Endothelial cell of umbilical vein (primary cell): ENCODE measurements at regions not wholly inside any gene's neighbourhood (a gene's known extent, or its start where the extent isn't known, plus 50 kb on each side); places are given as distances from the start of the nearest gene placed in this dataset.

Source experiments
- POLR2AphosphoS5 ChIP-seq: IDR thresholded peaks from 2 replicates; pipeline ENCODE4 v1.6.1; 2012; ENCODE audit warnings: low read depth, mild to moderate bottlenecking, control low read depth, low read length, moderate library complexity; ENCODE audit not compliant: insufficient read depth
- TF ChIP-seq, protein P1 (sequence below), 2 donors: IDR thresholded peaks; 1 replicate in 1 of 2; 2 replicates in 1 of 2; pipeline ENCODE4 v1.5.1; 2011; ENCODE audit warnings: low read length in 2 of 2, mild to moderate bottlenecking in 2 of 2, moderate library complexity in 2 of 2, control low read depth in 1 of 2, inconsistent platforms in 1 of 2, low read depth in 1 of 2; ENCODE audit not compliant: insufficient read depth in 1 of 2; ENCODE audit errors: extremely low read depth in 1 of 2
- TF ChIP-seq, protein P2 (sequence below): IDR thresholded peaks from 2 replicates; pipeline ENCODE4 v1.6.1; 2011; ENCODE audit not compliant: insufficient read depth, insufficient read length

DNA sequence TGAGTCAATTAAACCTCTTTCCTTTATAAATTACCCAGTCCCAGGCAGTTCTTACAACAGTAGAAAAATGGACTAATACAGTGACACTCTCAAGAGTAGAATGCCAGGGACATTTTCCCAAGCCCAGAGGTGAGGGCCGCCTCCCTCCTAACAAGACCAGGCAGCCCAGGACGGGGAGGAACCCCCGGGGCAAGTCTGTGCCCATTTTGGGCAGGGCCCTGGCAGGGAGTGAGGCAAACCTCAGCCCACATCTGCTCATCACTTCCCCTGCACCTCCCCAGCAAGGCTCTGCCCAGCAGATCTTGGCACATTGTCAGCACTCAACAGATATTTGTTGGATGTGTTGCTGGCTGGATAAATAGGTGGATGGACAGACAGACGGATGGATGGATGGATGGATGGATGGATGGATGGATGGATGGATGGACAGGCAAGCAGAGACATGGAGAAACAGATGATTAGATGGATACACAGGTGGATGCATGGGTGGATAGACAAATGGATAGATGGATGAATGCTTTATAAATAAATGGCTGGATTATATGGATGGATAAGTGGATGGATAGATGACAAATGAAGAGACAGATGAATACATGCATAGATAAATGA is 271.3 kb downstream of the PARN start:
- TF ChIP-seq, protein P1, sequence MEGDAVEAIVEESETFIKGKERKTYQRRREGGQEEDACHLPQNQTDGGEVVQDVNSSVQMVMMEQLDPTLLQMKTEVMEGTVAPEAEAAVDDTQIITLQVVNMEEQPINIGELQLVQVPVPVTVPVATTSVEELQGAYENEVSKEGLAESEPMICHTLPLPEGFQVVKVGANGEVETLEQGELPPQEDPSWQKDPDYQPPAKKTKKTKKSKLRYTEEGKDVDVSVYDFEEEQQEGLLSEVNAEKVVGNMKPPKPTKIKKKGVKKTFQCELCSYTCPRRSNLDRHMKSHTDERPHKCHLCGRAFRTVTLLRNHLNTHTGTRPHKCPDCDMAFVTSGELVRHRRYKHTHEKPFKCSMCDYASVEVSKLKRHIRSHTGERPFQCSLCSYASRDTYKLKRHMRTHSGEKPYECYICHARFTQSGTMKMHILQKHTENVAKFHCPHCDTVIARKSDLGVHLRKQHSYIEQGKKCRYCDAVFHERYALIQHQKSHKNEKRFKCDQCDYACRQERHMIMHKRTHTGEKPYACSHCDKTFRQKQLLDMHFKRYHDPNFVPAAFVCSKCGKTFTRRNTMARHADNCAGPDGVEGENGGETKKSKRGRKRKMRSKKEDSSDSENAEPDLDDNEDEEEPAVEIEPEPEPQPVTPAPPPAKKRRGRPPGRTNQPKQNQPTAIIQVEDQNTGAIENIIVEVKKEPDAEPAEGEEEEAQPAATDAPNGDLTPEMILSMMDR (IDR thresholded peaks at IDR 0.05; ENCODE audit: extremely low read depth in 1 of 2, insufficient read depth in 1 of 2, low read depth in 1 of 2, low read length in 2 of 2), result no peak
- TF ChIP-seq, protein P2, sequence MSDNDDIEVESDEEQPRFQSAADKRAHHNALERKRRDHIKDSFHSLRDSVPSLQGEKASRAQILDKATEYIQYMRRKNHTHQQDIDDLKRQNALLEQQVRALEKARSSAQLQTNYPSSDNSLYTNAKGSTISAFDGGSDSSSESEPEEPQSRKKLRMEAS, result no peak
- no peak for TF ChIP-seq POLR2AphosphoS5
